ENCODE measurements at regions not wholly inside any gene's neighbourhood (a gene's known extent, or its start where the extent isn't known, plus 50 kb on each side); places are given as distances from the start of the nearest gene placed in this dataset.

- TF ChIP-seq CTCF (IDR thresholded peaks at IDR 0.05) (no peak), POLR2A (IDR thresholded peaks at IDR 0.05) (no peak)
These were observed 85.7 kb upstream of the RGS17 start for GRCh38 chr6:153216789-153217188.
